ENCODE measurements at regions not wholly inside any gene's neighbourhood (a gene's known extent, or its start where the extent isn't known, plus 50 kb on each side); places are given as distances from the start of the nearest gene placed in this dataset.
A peak's percentile ranks its signal among the peaks of the same experiment; 100 is the strongest.

GRCh38 chr4:14431155-14432134, 570.8 kb upstream of the CPEB2 start:
- no peak for DNase-seq (ENCODE audit: low read depth)

GRCh38 chr4:14434483-14434882, 567.8 kb upstream of the CPEB2 start:
- DNase-seq (ENCODE audit: low read depth): no peak

- no peak for DNase-seq (ENCODE audit: low read depth)
Measured at GRCh38 chr4:14434916-14435315, 567.4 kb upstream of the CPEB2 start.

GRCh38 chr4:14441561-14441960, 560.7 kb upstream of the CPEB2 start:
- DNase-seq (ENCODE audit: low read depth): no peak

- peak; percentile 24 for DNase-seq (ENCODE audit: low read depth)
Measured at GRCh38 chr4:14445882-14446281, 556.4 kb upstream of the CPEB2 start.

- peak; percentile 71 for DNase-seq (ENCODE audit: low read depth)
Measured at GRCh38 chr4:14446311-14446710, 556.0 kb upstream of the CPEB2 start.

GRCh38 chr4:14446904-14447303, 555.4 kb upstream of the CPEB2 start:
- DNase-seq (ENCODE audit: low read depth): no peak

GRCh38 chr4:14449308-14449707, 553.0 kb upstream of the CPEB2 start:
- DNase-seq (ENCODE audit: low read depth): peak; percentile 10

- no peak for DNase-seq (ENCODE audit: low read depth)
Measured at GRCh38 chr4:14452001-14452400, 550.3 kb upstream of the CPEB2 start.

- no peak for DNase-seq (ENCODE audit: low read depth)
Measured at GRCh38 chr4:14452764-14453163, 549.5 kb upstream of the CPEB2 start.

GRCh38 chr4:14458463-14458862, 543.8 kb upstream of the CPEB2 start:
- no peak for DNase-seq (ENCODE audit: low read depth)

GRCh38 chr4:14465057-14465456, 537.2 kb upstream of the CPEB2 start:
- no peak for DNase-seq (ENCODE audit: low read depth)

GRCh38 chr4:14465507-14465906, 536.8 kb upstream of the CPEB2 start:
- DNase-seq (ENCODE audit: low read depth): no peak

- no peak for DNase-seq (ENCODE audit: low read depth)
Measured at GRCh38 chr4:14478504-14478903, 523.8 kb upstream of the CPEB2 start.

- no peak for DNase-seq (ENCODE audit: low read depth)
Measured at GRCh38 chr4:14496408-14496807, 505.9 kb upstream of the CPEB2 start.

- DNase-seq (ENCODE audit: low read depth): no peak
Measured at GRCh38 chr4:14496969-14497368, 505.3 kb upstream of the CPEB2 start.

GRCh38 chr4:14504162-14504561, 498.1 kb upstream of the CPEB2 start:
- DNase-seq (ENCODE audit: low read depth): no peak

GRCh38 chr4:14513471-14513870, 488.8 kb upstream of the CPEB2 start:
- no peak for DNase-seq (ENCODE audit: low read depth)

GRCh38 chr4:14515556-14515955, 486.7 kb upstream of the CPEB2 start:
- DNase-seq (ENCODE audit: low read depth): no peak

- no peak for DNase-seq (ENCODE audit: low read depth)
Measured at GRCh38 chr4:14518136-14518535, 484.1 kb upstream of the CPEB2 start.

GRCh38 chr4:14520171-14520570, 482.1 kb upstream of the CPEB2 start:
- peak; percentile 39 for DNase-seq (ENCODE audit: low read depth)

GRCh38 chr4:14524276-14524675, 478.0 kb upstream of the CPEB2 start:
- DNase-seq (ENCODE audit: low read depth): no peak

GRCh38 chr4:14528918-14529317, 473.4 kb upstream of the CPEB2 start:
- DNase-seq (ENCODE audit: low read depth): no peak

Data from HT1080 (cell line).